HG02973 (cell line): ENCODE measurements at regions not wholly inside any gene's neighbourhood (a gene's known extent, or its start where the extent isn't known, plus 50 kb on each side); places are given as distances from the start of the nearest gene placed in this dataset.
A peak's percentile ranks its signal among the peaks of the same experiment; 100 is the strongest.
"Not testable (repeated sequence)": the region's sequence is repeated elsewhere in the genome, so short reads cannot be mapped to it uniquely, and the experiment has no call there.

Experiments used
- ATAC-seq: cut with Tn5 transposase; IDR thresholded peaks from one replicate; pipeline ENCODE4 v1.9.1; 2021; ENCODE audit warnings: moderate library complexity; ENCODE audit not compliant: unreplicated experiment

DNA sequence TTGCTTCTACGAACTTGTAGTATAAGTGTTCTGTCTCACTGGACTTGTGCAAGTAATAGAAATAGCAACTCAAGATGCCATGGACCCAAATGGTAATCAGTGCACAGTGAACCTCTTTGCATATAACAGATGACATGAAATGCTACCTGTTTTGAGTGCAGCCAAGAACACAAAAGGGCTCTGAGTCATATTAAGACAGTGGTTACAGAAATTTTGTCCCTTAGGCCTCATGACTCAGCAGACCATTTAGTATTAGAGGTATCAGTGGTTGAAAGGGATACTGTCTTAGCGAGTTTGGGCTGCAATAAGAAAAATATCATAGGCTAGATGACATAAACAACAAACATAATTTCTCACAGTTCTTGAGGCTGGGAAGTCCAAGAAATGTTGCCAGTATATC, 502.9 kb upstream of the PCDH10 start:
- ATAC-seq = peak; percentile 83

DNA sequence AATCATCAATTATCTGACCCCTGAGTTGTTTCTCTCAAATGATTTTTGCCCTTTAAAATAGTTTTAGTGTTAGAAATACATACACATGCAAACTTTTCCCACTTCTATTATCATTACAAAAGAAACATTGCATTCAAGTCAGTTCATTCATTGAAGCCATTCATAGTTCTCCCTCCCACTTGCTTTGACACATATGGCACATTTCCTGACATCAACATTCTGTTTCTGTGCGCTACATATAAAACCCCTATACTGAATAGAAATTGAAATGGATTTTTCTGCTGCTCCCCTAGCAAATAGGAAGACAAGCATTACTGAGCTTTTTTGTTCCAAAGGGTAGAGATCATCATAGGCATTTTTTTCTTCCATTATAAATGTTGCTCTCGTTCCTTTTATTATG, 497.9 kb upstream of the PCDH10 start:
- ATAC-seq = no peak

DNA sequence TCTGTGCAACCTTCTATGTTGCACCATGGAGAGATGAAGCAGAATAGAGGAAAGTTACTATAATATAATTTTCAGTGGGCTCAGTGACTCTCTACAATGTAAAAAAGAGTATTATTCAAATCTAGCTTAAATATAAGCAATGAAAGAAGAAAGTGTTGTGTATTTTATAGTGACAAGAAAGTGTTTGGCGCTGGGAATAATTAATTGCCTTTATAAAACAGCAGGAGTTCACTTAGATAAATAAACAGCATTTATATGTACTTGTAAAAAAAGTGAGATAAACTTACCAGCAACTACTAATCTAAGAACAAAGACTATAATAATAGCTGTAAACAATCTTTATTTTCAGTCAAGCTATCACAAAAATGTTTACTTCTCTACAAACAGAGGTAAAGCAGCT, 488.9 kb upstream of the PCDH10 start:
- ATAC-seq = no peak

- no peak for ATAC-seq
Observed at GRCh38 chr4:132662456-132662855, 486.6 kb upstream of the PCDH10 start.

GRCh38 chr4:132669786-132670185, 479.3 kb upstream of the PCDH10 start:
- ATAC-seq = no peak

DNA sequence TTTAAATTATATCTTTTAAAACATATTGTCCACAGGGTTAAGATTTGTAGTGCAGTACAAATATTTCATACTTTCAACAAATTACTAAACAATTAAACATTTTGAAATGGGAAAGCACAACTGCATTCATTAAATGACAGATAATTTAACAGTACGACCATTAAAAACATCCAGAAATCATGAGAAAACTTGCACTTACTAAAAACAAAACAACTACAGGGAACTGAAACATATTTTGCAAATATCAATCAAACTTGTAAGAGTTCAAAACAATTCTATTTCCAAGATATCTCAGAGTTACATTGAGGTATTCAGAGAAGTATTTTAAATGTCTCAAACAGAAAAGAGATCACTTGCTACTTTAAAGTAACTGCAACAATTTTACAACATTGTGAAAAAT, 478.5 kb upstream of the PCDH10 start:
- ATAC-seq = no peak

GRCh38 chr4:132683957-132684356, 465.1 kb upstream of the PCDH10 start:
- no peak for ATAC-seq

DNA sequence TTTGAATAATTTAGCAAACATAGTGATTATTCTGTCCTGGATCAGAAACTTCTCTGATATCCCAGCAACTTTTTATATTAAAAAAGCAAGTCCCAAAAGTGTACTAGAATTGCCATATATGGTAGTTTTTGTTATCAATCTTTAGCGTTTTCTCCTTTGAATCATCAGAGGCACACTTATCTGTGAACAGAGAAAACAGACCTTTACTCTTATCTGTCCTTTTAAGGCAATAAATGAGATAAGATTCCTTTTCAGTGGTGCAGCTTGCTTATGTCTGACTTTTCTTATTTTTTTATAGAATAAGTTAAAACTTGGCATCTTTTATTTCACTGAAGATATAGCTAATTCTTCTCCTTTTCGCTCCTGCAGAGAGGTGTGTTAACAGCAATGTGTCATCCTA, 458.1 kb upstream of the PCDH10 start:
- no peak for ATAC-seq

DNA sequence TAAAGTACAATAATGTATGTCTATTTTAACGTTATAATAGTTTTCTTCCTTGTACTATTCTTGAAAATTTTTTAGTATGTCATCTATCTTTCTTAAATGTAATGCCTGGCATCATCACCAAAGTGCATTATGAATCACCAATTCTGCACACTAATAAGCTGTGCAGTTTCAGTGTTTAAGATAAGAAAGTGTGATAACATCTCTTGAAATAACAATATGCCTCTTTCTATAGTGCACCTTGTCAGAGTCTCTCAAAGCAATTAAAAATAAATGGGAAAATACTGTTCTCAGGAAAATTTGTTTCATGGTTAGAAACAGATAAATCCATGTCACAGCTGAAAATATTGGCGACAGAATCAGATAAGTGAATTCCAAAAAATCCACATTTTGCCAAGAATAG, 457.4 kb upstream of the PCDH10 start:
- no peak for ATAC-seq

- no peak for ATAC-seq
Observed at GRCh38 chr4:132694775-132695174, 454.3 kb upstream of the PCDH10 start.

- ATAC-seq = not testable (repeated sequence)
Observed at GRCh38 chr4:132697505-132697904, 451.6 kb upstream of the PCDH10 start.

- no peak for ATAC-seq
Observed at GRCh38 chr4:132707955-132708354, 441.1 kb upstream of the PCDH10 start.

- no peak for ATAC-seq
Observed at GRCh38 chr4:132709056-132709455, 440.0 kb upstream of the PCDH10 start.

GRCh38 chr4:132710971-132711370, 438.1 kb upstream of the PCDH10 start:
- no peak for ATAC-seq

GRCh38 chr4:132737344-132737743, 411.8 kb upstream of the PCDH10 start:
- ATAC-seq = no peak

DNA sequence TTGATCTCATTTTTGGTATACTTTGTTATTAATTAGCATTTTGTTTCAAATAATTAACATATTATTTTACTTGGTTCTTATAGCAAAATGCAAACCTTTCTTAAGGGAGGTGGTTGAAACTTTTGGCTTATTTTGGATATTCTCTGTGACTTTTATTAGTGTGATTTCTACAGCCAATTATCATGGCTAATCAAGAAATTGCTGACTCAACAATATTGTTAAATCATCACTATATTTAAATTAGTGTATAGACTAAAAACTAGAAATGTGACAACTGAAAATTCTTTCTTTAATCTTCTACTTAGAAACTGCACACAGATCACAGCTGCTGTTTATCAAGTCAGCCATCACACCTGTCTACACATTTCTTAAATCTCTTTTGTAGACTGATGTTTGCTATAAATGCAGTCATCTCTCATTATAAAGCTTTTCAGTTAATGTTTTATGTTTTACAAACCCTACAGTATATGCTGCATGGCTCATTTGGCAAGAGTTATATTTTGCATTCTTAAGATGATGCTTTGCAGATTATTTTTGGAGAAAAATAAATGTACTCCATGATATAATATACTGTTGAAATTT, 389.8 kb upstream of the PCDH10 start:
- no peak for ATAC-seq

GRCh38 chr4:132763465-132763864, 385.6 kb upstream of the PCDH10 start:
- ATAC-seq = no peak

GRCh38 chr4:132767901-132768300, 381.2 kb upstream of the PCDH10 start:
- no peak for ATAC-seq

DNA sequence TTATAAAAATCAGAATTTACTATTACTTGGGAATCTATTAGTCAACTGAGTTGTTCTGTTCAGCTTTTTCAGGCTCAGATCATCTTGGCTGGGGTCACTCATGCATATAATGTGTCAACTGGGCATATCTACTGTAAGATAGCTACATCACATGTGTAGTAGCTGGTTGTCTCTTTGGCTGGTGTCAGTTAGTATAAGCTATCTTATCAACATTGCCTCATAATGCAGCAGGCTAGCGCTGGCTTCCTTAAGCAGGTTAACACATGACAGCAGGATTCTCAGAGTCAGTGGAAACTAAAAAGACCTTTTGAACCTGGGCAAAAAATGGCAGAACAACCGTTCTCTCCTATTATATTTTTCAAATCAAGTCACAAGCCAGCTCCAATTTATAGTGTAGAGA, 378.3 kb upstream of the PCDH10 start:
- no peak for ATAC-seq

GRCh38 chr4:132792310-132792709, 356.8 kb upstream of the PCDH10 start:
- ATAC-seq = no peak

- ATAC-seq = no peak
Observed at GRCh38 chr4:132797856-132798255, 351.2 kb upstream of the PCDH10 start.

DNA sequence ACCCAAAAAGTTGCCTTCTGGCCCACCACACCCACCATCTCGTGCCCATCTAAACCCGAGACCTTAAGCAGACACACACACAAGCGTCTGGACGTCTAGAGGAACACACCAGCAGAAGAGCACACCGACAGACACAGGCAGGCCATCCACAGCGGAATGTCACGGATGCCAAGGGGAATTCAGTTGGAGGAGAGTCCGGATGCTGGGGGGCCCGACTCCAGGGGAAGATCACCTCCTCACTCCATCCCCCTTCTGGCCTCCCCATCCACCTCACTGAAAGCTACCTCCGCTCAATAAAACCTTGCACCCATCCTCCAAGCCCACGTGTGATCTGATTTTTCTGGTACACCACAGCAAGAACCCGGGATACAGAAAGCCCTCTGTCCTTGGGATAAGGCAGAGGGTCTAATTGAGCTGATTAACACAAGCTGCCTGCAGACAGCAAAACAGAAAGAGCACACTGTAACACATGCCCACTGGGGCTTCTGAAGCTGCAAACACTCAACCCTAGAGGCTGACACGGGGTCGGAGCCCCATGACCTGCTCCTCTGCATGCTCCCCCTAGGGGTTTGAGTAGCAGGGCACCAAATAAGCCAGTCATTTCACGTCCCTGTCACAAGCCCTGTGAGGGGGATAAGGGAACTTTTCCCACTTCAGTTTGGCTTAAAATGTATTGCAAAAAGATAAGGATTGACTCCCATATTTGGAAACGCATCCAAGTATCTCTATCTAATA, 339.6 kb upstream of the PCDH10 start:
- ATAC-seq = no peak

DNA sequence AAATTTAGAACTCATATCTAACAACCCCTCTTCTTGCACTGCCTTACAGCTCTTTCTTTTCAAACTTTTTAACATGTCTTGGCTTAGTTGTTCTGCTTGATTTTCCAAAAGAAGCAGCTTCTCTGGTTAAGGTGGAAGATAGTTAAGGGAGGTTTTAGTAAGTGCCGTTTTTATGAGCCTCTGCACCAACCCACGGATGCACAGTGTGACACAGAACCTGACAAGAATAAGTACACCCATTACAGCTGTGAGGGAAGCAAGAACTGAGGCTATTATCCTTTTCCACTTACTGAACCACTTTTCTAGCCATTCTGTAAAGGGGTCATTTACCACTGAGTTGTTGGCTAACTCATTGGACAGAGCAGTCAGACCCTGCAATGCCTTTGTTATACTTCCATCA, 336.0 kb upstream of the PCDH10 start:
- ATAC-seq = not testable (repeated sequence)
